Cardiac fibroblast (primary cell): ENCODE measurements at regions not wholly inside any gene's neighbourhood (a gene's known extent, or its start where the extent isn't known, plus 50 kb on each side); places are given as distances from the start of the nearest gene placed in this dataset.
"Not testable (repeated sequence)": the region's sequence is repeated elsewhere in the genome, so short reads cannot be mapped to it uniquely, and the experiment has no call there.

Experiments used
- DNase-seq, 2 donors: peaks; one replicate each; pipeline versions ENCODE4 v3.0.0 to v3.0.0-alpha.2; 2010; ENCODE audit warnings: low read depth in 2 of 2
- H3K4me3 ChIP-seq, 2 donors: replicated peaks in 1 of 2; 1 replicate in 1 of 2; 2 replicates in 1 of 2; pipeline ENCODE4 v1.5.1; 2011; ENCODE audit warnings: low read depth in 2 of 2, low read length in 2 of 2, mild to moderate bottlenecking in 2 of 2, moderate library complexity in 1 of 2
- CTCF ChIP-seq: IDR thresholded peaks from one replicate; pipeline ENCODE4 v1.5.1; 2011; ENCODE audit warnings: low read depth, mild to moderate bottlenecking, low read length, inconsistent platforms

- H3K4me3 ChIP-seq = no peak overlapping the region
- no peak for DNase-seq
- no peak for TF ChIP-seq CTCF
Observed at GRCh38 chr7:110557136-110557535, 533.8 kb upstream of the LRRN3 start.

GRCh38 chr7:110563286-110563685 is 527.6 kb upstream of the LRRN3 start:
- not testable (repeated sequence) for DNase-seq, H3K4me3 ChIP-seq

- TF ChIP-seq CTCF = no peak
- no peak for DNase-seq
Observed at GRCh38 chr7:110564246-110564645, 526.7 kb upstream of the LRRN3 start.

GRCh38 chr7:110568388-110568787 is 522.5 kb upstream of the LRRN3 start:
- H3K4me3 ChIP-seq = no peak overlapping the region
- DNase-seq = no peak
- TF ChIP-seq CTCF = no peak

More at GRCh38 chr7:110564246-110564645, 526.7 kb upstream of the LRRN3 start:
- no peak overlapping the region for H3K4me3 ChIP-seq

GRCh38 chr7:110568932-110569331 is 522.0 kb upstream of the LRRN3 start:
- no peak for DNase-seq
- no peak for TF ChIP-seq CTCF
- H3K4me3 ChIP-seq = no peak overlapping the region

- DNase-seq = no peak
- no peak for TF ChIP-seq CTCF
- no peak overlapping the region for H3K4me3 ChIP-seq
Observed at GRCh38 chr7:110569486-110570205, 521.3 kb upstream of the LRRN3 start.

- peak in 1 of 2 donors; percentile 65 for DNase-seq
- H3K4me3 ChIP-seq = no peak overlapping the region
- TF ChIP-seq CTCF = no peak
Observed at GRCh38 chr7:110573862-110574528, 516.9 kb upstream of the LRRN3 start.
